T-helper 2 cell (primary cell): ENCODE measurements at regions not wholly inside any gene's neighbourhood (a gene's known extent, or its start where the extent isn't known, plus 50 kb on each side); places are given as distances from the start of the nearest gene placed in this dataset.

Experiments used
- DNase-seq, 5 experiments: peaks; one replicate each; pipeline versions ENCODE4 v3.0.0 to v3.0.0-alpha.2; 2012 to 2022

- DNase-seq: no peak
Observed at GRCh38 chr2:103285354-103285753, 523.5 kb downstream of the TMEM182 start.

GRCh38 chr2:103287746-103288145 lies 525.9 kb downstream of the TMEM182 start:
- DNase-seq: no peak

GRCh38 chr2:103288696-103289095 lies 526.9 kb downstream of the TMEM182 start:
- no peak for DNase-seq

GRCh38 chr2:103289105-103289725 lies 527.4 kb downstream of the TMEM182 start:
- no peak for DNase-seq

- no peak for DNase-seq
Observed at GRCh38 chr2:103292573-103292972, 530.7 kb downstream of the TMEM182 start.

GRCh38 chr2:103293067-103293741 lies 531.4 kb downstream of the TMEM182 start:
- no peak for DNase-seq

- DNase-seq: no peak
Observed at GRCh38 chr2:103293742-103294077, 531.9 kb downstream of the TMEM182 start.

- no peak for DNase-seq
Observed at GRCh38 chr2:103294420-103294819, 532.6 kb downstream of the TMEM182 start.

- no peak for DNase-seq
Observed at GRCh38 chr2:103295591-103295990, 533.8 kb downstream of the TMEM182 start.

GRCh38 chr2:103324671-103325070 lies 562.8 kb downstream of the TMEM182 start:
- DNase-seq: no peak

GRCh38 chr2:103327386-103327785 lies 565.6 kb downstream of the TMEM182 start:
- DNase-seq: no peak

- no peak for DNase-seq
Observed at GRCh38 chr2:103327966-103328365, 566.1 kb downstream of the TMEM182 start.

- no peak for DNase-seq
Observed at GRCh38 chr2:103335403-103335802, 573.6 kb downstream of the TMEM182 start.

- no peak for DNase-seq
Observed at GRCh38 chr2:103338819-103339218, 577.0 kb downstream of the TMEM182 start.

- DNase-seq: no peak
Observed at GRCh38 chr2:103346780-103347179, 584.9 kb downstream of the TMEM182 start.

- no peak for DNase-seq
Observed at GRCh38 chr2:103353774-103354173, 591.9 kb downstream of the TMEM182 start.

- no peak for DNase-seq
Observed at GRCh38 chr2:103355287-103355686, 593.5 kb downstream of the TMEM182 start.

- DNase-seq: no peak
Observed at GRCh38 chr2:103361712-103362111, 599.9 kb downstream of the TMEM182 start.

GRCh38 chr2:103363639-103364038 lies 601.8 kb downstream of the TMEM182 start:
- DNase-seq: no peak

- DNase-seq: no peak
Observed at GRCh38 chr2:103364177-103364576, 602.3 kb downstream of the TMEM182 start.

GRCh38 chr2:103365071-103365470 lies 603.2 kb downstream of the TMEM182 start:
- DNase-seq: no peak

GRCh38 chr2:103367877-103368276 lies 606.0 kb downstream of the TMEM182 start:
- DNase-seq: no peak

GRCh38 chr2:103383541-103383940 lies 621.7 kb downstream of the TMEM182 start:
- no peak for DNase-seq

- no peak for DNase-seq
Observed at GRCh38 chr2:103386872-103387271, 625.0 kb downstream of the TMEM182 start.

GRCh38 chr2:103387888-103388287 lies 626.1 kb downstream of the TMEM182 start:
- no peak for DNase-seq
